A204.1 (cell line): ENCODE measurements at regions not wholly inside any gene's neighbourhood (a gene's known extent, or its start where the extent isn't known, plus 50 kb on each side); places are given as distances from the start of the nearest gene placed in this dataset.
"Not testable (repeated sequence)": the region's sequence is repeated elsewhere in the genome, so short reads cannot be mapped to it uniquely, and the experiment has no call there.

ENCODE experiments used
- FAIRE-seq: peaks from 2 replicates; lab custom pipeline; 2012; peaks lifted over from hg19 to GRCh38; lab: Jason Lieb, UNC

DNA sequence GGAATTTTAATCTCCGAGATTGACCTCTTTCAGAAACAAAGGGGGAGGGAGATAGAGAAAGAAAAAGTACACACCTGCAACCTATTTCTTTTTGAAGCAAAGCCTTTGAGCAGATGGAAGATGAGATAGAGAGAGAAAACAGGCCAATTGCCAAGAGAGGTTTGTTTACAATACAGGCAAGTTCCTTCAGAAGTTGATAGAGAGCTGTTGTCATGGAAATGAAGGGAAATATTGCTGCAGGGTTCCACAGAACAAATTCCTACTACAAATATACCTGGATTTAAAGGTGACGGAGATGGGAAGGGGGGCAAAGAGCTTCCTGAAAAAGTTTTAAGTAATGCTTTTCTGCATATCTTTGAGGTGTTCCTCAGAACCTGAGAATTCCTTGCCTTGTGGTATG lies 388.4 kb downstream of the NDFIP2 start:
- FAIRE-seq, result no peak

GRCh38 chr13:79867254-79867653 lies 386.3 kb downstream of the NDFIP2 start:
- no peak for FAIRE-seq

DNA sequence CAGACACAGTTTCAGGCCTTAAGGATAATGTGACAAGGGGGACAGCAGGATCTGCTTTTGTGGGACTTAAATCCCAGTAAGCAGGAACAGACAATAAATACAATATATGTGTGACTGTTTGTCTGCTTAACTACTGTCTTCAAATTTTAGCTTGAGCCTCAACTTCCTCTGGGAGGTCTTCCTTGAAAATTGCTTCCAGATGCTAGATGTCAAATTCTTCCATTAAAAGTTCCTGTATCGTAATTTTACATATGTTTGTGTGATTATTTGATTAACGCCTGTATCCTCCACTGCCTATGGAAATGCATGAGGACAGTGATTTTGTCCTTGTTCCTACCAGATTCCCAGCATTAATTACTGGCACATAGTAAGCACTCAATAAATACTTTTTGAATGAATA lies 385.5 kb downstream of the NDFIP2 start:
- FAIRE-seq, result no peak

GRCh38 chr13:79862515-79862914 lies 381.6 kb downstream of the NDFIP2 start:
- no peak for FAIRE-seq

GRCh38 chr13:79861731-79862130 lies 380.8 kb downstream of the NDFIP2 start:
- no peak for FAIRE-seq

GRCh38 chr13:79860791-79861190 lies 379.8 kb downstream of the NDFIP2 start:
- FAIRE-seq, result no peak

DNA sequence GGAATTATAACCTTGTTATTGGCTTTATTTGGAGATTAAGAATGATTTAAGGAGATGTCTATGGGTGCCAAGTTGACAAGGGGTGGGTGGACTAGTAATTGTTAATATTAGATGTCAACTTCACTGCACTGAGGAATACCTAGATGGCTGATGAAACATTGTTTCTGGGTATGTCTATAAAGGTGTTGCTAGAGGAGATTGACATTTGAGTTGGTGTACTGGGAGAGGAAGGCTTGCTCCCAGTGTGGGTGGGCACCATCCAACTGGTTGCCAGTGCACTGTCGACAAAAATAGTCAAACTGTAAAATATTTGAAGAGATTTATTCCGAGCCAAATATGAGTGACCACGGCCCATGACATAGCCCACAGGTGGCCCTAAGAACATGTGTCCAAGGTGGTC lies 378.8 kb downstream of the NDFIP2 start:
- FAIRE-seq, result no peak

DNA sequence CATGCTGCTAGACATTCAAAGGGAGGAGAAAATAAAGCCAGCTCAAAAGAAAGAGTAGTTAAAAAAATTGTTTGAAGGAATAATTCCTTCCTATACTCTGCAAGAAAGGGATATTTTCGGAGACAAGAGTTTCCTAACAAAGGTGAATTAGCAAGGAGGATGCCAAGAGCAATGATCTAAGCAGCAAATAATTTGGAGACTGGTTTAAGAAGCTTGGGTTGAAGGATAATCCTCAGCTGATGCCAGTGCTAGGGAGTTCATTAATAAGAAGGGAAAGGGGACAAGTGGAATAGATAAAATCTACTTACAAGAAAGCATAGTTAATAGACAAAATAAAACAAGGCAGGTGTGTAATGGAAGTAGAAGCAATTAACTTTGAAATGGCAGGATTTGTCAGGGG lies 372.3 kb downstream of the NDFIP2 start:
- no peak for FAIRE-seq

GRCh38 chr13:79851318-79851717 lies 370.4 kb downstream of the NDFIP2 start:
- no peak for FAIRE-seq

GRCh38 chr13:79847882-79848592 lies 367.1 kb downstream of the NDFIP2 start:
- FAIRE-seq, result no peak

DNA sequence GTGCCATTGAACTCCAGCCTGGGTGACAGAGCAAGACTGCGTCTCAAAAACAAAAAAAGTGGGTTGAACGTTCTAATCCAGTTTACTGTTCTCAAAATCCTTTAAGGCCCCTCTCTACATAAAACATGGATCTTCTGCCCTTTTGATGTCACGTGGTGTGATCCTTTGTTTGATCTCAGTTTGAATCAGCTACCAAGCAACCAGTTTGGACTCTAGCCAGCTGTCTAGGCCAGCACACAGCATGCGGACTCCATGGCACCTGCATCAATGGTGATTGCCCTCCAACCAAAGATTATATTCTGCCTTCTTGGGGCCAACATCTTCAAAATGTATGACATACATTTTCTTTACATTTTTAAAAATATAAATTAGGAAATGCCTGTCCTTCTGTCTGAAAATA lies 365.4 kb downstream of the NDFIP2 start:
- no peak for FAIRE-seq

- FAIRE-seq, result no peak
These were observed 356.9 kb downstream of the NDFIP2 start for GRCh38 chr13:79837741-79838450.

DNA sequence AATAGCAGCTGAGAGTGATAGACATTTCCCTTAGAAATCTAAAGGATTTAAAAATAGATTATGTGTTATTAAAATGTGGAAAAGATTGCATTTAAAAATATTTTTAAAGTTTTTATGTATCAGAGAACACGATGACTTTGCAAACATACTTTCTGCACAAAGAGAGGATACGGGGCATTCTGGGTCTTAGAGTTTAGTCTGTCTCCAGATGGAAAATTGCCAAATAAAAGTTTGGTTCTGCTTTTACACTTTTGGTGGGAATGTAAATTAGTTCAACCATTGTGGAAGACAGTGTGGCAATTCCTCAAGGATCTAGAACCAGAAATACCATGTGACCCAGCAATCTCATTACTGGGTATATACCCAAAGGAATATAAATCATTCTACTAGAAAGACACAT lies 355.2 kb downstream of the NDFIP2 start:
- not testable (repeated sequence) for FAIRE-seq

- no peak for FAIRE-seq
These were observed 353.9 kb downstream of the NDFIP2 start for GRCh38 chr13:79834876-79835275.

- FAIRE-seq, result no peak
These were observed 353.0 kb downstream of the NDFIP2 start for GRCh38 chr13:79833991-79834390.

- FAIRE-seq, result no peak
These were observed 350.6 kb downstream of the NDFIP2 start for GRCh38 chr13:79831556-79831955.

GRCh38 chr13:79830945-79831344 lies 350.0 kb downstream of the NDFIP2 start:
- FAIRE-seq, result no peak

DNA sequence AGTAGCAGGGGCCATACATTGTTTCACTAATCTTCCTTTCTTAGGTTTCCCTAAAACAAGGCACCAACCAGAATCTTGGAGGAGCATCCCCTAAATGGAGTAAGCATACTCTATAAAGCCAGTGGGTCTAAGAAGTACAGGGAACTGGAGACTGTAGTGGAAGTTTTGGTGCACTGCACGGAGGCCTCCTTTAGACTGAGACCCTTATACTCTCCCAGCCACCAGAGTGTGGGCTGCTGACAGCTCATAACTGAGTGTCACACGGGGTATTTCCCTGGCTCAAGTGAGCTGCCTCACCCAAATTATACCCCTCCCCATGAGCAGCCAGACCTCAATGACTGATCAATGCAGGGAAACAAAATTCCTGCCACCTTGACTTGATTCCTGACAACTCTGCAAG lies 349.5 kb downstream of the NDFIP2 start:
- no peak for FAIRE-seq

GRCh38 chr13:79829880-79830279 lies 348.9 kb downstream of the NDFIP2 start:
- FAIRE-seq, result no peak

GRCh38 chr13:79825959-79826358 lies 345.0 kb downstream of the NDFIP2 start:
- FAIRE-seq, result no peak

DNA sequence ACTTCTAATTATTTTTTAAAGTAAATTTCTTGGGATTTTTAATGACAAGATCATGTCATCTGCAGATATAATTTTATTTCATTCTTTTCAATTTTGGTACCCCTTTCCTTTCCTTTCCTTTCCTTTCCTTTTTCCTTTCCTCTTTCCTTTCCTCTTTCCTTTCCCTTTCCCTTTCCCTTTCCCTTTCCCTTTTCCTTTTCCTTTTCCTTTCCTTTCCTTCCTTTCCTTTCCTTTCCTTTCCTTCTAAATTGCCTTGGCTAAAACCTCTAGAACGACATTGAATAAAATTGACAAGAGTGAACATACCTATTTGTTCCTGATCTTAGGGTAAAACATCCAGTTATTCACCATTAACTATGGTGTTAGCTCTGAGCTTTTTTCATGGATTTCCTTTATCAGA lies 334.1 kb downstream of the NDFIP2 start:
- FAIRE-seq, result no peak

GRCh38 chr13:79812070-79812850 lies 331.3 kb downstream of the NDFIP2 start:
- no peak for FAIRE-seq

GRCh38 chr13:79811170-79811569 lies 330.2 kb downstream of the NDFIP2 start:
- no peak for FAIRE-seq
